H4 (cell line): ENCODE measurements at regions not wholly inside any gene's neighbourhood (a gene's known extent, or its start where the extent isn't known, plus 50 kb on each side); places are given as distances from the start of the nearest gene placed in this dataset.

Experiments used
- DNase-seq: peaks from one replicate; pipeline ENCODE4 v3.0.0-alpha.2; 2015; ENCODE audit warnings: low spot score

GRCh38 chrX:20432048-20432447, 165.3 kb upstream of the RPS6KA3 start:
- DNase-seq = peak; percentile 5

- DNase-seq = no peak
These were observed 164.8 kb upstream of the RPS6KA3 start for GRCh38 chrX:20431486-20431885.

GRCh38 chrX:20427173-20427770, 160.6 kb upstream of the RPS6KA3 start:
- DNase-seq = peak; percentile 5

GRCh38 chrX:20421697-20422096, 155.0 kb upstream of the RPS6KA3 start:
- no peak for DNase-seq

GRCh38 chrX:20421275-20421674, 154.6 kb upstream of the RPS6KA3 start:
- DNase-seq = no peak

- DNase-seq = no peak
These were observed 153.3 kb upstream of the RPS6KA3 start for GRCh38 chrX:20420058-20420457.

- no peak for DNase-seq
These were observed 151.9 kb upstream of the RPS6KA3 start for GRCh38 chrX:20418379-20419150.

- peak; percentile 13 for DNase-seq
These were observed 148.2 kb upstream of the RPS6KA3 start for GRCh38 chrX:20414762-20415445.

GRCh38 chrX:20414066-20414465, 147.4 kb upstream of the RPS6KA3 start:
- DNase-seq = no peak

GRCh38 chrX:20412871-20413486, 146.3 kb upstream of the RPS6KA3 start:
- no peak for DNase-seq

- no peak for DNase-seq
These were observed 143.8 kb upstream of the RPS6KA3 start for GRCh38 chrX:20410540-20410939.

GRCh38 chrX:20409991-20410390, 143.3 kb upstream of the RPS6KA3 start:
- DNase-seq = no peak

- no peak for DNase-seq
These were observed 136.2 kb upstream of the RPS6KA3 start for GRCh38 chrX:20402956-20403355.

- no peak for DNase-seq
These were observed 133.2 kb upstream of the RPS6KA3 start for GRCh38 chrX:20399728-20400414.

GRCh38 chrX:20397587-20397986, 130.9 kb upstream of the RPS6KA3 start:
- no peak for DNase-seq

- no peak for DNase-seq
These were observed 127.7 kb upstream of the RPS6KA3 start for GRCh38 chrX:20394451-20394850.

GRCh38 chrX:20393944-20394343, 127.2 kb upstream of the RPS6KA3 start:
- DNase-seq = no peak

- DNase-seq = peak; percentile 68
These were observed 121.9 kb upstream of the RPS6KA3 start for GRCh38 chrX:20388594-20388993.

GRCh38 chrX:20383477-20383876, 116.8 kb upstream of the RPS6KA3 start:
- DNase-seq = no peak

GRCh38 chrX:20382518-20383297, 116.0 kb upstream of the RPS6KA3 start:
- no peak for DNase-seq

GRCh38 chrX:20382082-20382481, 115.4 kb upstream of the RPS6KA3 start:
- DNase-seq = no peak
